ENCODE measurements at regions not wholly inside any gene's neighbourhood (a gene's known extent, or its start where the extent isn't known, plus 50 kb on each side); places are given as distances from the start of the nearest gene placed in this dataset.

- H3K36me3 ChIP-seq (ENCODE audit: control insufficient read depth in 2 of 2, extremely low read depth in 1 of 2, insufficient read depth in 2 of 2, low read length in 2 of 2): no peaks in the 10 kb centered on the region
- no peak overlapping the region for H3K4me3 ChIP-seq (ENCODE audit: control insufficient read depth in 2 of 3, extremely low read depth in 1 of 3, insufficient read depth in 2 of 3, low read depth in 1 of 3, low read length in 3 of 3)
- DNase-seq (ENCODE audit: low read depth, low spot score) (no peak), FAIRE-seq (no peak)
- no peak overlapping the region for H3K9ac ChIP-seq (ENCODE audit: control insufficient read depth, extremely low read depth, insufficient read depth, low read length)
- no peaks in the 10 kb centered on the region for H4K20me1 ChIP-seq (ENCODE audit: control insufficient read depth, extremely low read depth, insufficient read depth, low read length)
- TF ChIP-seq EZH2 (IDR thresholded peaks at IDR 0.05; ENCODE audit: low read length): no peak
- TF ChIP-seq CTCF (optimal IDR thresholded peaks at IDR 0.05 in 1 of 3, IDR thresholded peaks at IDR 0.05 in 1 of 3, conservative IDR thresholded peaks at IDR 0.05 in 1 of 3; ENCODE audit: extremely low read depth in 1 of 3, insufficient read depth in 2 of 3, low read length in 3 of 3): no peak
- H3K9me1 ChIP-seq (ENCODE audit: control insufficient read depth, extremely low read depth, insufficient read depth, low read length): no peaks in the 10 kb centered on the region
- H3K27ac ChIP-seq (ENCODE audit: control insufficient read depth, insufficient read depth, low read length): no peak overlapping the region
- dilution Hi-C loops (cut with MboI; ENCODE audit: extremely low pct_ligation_motif_present, low sequenced_read_pairs): no loop called here
- H3K4me1 ChIP-seq (ENCODE audit: control insufficient read depth, extremely low read depth, insufficient read depth, low read length): no peaks in the 10 kb centered on the region
- no peaks in the 10 kb centered on the region for H3K27me3 ChIP-seq (ENCODE audit: control insufficient read depth, extremely low read depth, insufficient read depth, low read length)
- H3K9me3 ChIP-seq (ENCODE audit: control insufficient read depth, low read depth, low read length): peaks cover 2% of the 10 kb centered on the region
- H3K79me2 ChIP-seq (ENCODE audit: control insufficient read depth, insufficient read depth, low read length): no peaks in the 10 kb centered on the region
- no peak overlapping the region for H2AFZ ChIP-seq (ENCODE audit: control insufficient read depth, low read length)
- H3K4me2 ChIP-seq (ENCODE audit: control insufficient read depth, extremely low read depth, insufficient read depth, low read depth, low read length): no peak overlapping the region
These were observed 162.9 kb downstream of the C6orf118 start for GRCh38 chr6:165146456-165146855.

DNA sequence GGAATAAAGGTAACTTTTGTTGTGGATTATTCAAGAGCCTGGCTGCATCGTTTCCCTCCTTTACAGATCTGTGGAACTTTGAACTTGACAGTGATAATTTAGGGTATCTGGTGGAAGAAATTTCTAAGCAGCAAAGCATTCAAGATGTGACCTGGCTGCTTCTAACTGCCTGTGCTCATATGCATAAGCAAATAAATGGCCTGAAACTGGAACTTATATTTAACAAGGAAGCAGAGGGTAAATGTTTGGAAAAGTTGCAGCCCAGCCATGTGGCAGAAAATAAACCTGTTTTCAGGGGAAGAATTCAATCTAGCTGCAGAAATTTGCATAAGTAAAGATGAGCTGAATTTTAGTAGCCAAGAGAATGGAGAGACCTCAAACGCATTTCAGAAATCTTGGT is 173.5 kb downstream of the C6orf118 start:
- Histone ChIP-seq H3K4me1 (ENCODE audit: control insufficient read depth, extremely low read depth, insufficient read depth, low read length) (no peaks in the 10 kb centered on the region), H3K79me2 (ENCODE audit: control insufficient read depth, insufficient read depth, low read length) (no peaks in the 10 kb centered on the region), H3K9ac (ENCODE audit: control insufficient read depth, extremely low read depth, insufficient read depth, low read length) (no peak overlapping the region), H3K9me3 (ENCODE audit: control insufficient read depth, low read depth, low read length) (no peaks in the 10 kb centered on the region), H3K9me1 (ENCODE audit: control insufficient read depth, extremely low read depth, insufficient read depth, low read length) (no peaks in the 10 kb centered on the region), H4K20me1 (ENCODE audit: control insufficient read depth, extremely low read depth, insufficient read depth, low read length) (no peaks in the 10 kb centered on the region), H3K27me3 (ENCODE audit: control insufficient read depth, extremely low read depth, insufficient read depth, low read length) (no peaks in the 10 kb centered on the region), H2AFZ (ENCODE audit: control insufficient read depth, low read length) (no peak overlapping the region), H3K27ac (ENCODE audit: control insufficient read depth, insufficient read depth, low read length) (no peak overlapping the region), H3K4me3 (ENCODE audit: control insufficient read depth in 2 of 3, extremely low read depth in 1 of 3, insufficient read depth in 2 of 3, low read depth in 1 of 3, low read length in 3 of 3) (no peak overlapping the region), H3K36me3 (ENCODE audit: control insufficient read depth in 2 of 2, extremely low read depth in 1 of 2, insufficient read depth in 2 of 2, low read length in 2 of 2) (no peaks in the 10 kb centered on the region), H3K4me2 (ENCODE audit: control insufficient read depth, extremely low read depth, insufficient read depth, low read depth, low read length) (no peak overlapping the region)
- no peak for DNase-seq (ENCODE audit: low read depth, low spot score)
- TF ChIP-seq EZH2 (IDR thresholded peaks at IDR 0.05; ENCODE audit: low read length) (no peak), CTCF (optimal IDR thresholded peaks at IDR 0.05 in 1 of 3, IDR thresholded peaks at IDR 0.05 in 1 of 3, conservative IDR thresholded peaks at IDR 0.05 in 1 of 3; ENCODE audit: extremely low read depth in 1 of 3, insufficient read depth in 2 of 3, low read length in 3 of 3) (no peak)
- FAIRE-seq: no peak
- dilution Hi-C loops (cut with MboI; ENCODE audit: extremely low pct_ligation_motif_present, low sequenced_read_pairs): no loop called here

Measured in keratinocyte (primary cell).